ENCODE measurements at regions not wholly inside any gene's neighbourhood (a gene's known extent, or its start where the extent isn't known, plus 50 kb on each side); places are given as distances from the start of the nearest gene placed in this dataset.
"Not testable (repeated sequence)": the region's sequence is repeated elsewhere in the genome, so short reads cannot be mapped to it uniquely, and the experiment has no call there.

- 77% methylated on average over 7 of the region's 7 CpGs for WGBS, 2 donors
- H3K4me1 ChIP-seq = peaks cover 0 to under 1% (median 0%) of the 10 kb centered on the region in 9 donors
- TF ChIP-seq CTCF (IDR thresholded peaks at IDR 0.05) = no peak
- peaks cover 0 to 27% (median 7%) of the 10 kb centered on the region in 11 donors for H3K9me3 ChIP-seq
- no peaks in the 10 kb centered on the region for H3K36me3 ChIP-seq
- intact Hi-C loops (cut with DNase I) = no loop called here
- no peak overlapping the region for H3K27ac ChIP-seq
- peaks cover 0 to 3% (median 0%) of the 10 kb centered on the region in 7 donors for H3K27me3 ChIP-seq
- ATAC-seq (no peak), DNase-seq (no peak)
- no peak overlapping the region for H3K4me3 ChIP-seq
These were observed 72.5 kb downstream of the LHX2 start for GRCh38 chr9:124084087-124084486.

GRCh38 chr9:124087226-124087625, 75.7 kb downstream of the LHX2 start:
- Histone ChIP-seq H3K4me1 (no peaks in the 10 kb centered on the region), H3K36me3 (no peaks in the 10 kb centered on the region), H3K27me3 (peaks cover 0 to 3% (median 0%) of the 10 kb centered on the region in 7 donors), H3K9me3 (peaks cover 0 to 27% (median 7%) of the 10 kb centered on the region in 11 donors), H3K4me3 (no peak overlapping the region), H3K27ac (no peak overlapping the region)
- TF ChIP-seq CTCF (IDR thresholded peaks at IDR 0.05) = no peak
- 91 to 93% methylated on average over 2 of the region's 2 CpGs for WGBS, 2 donors
- no peak for DNase-seq
- ATAC-seq = no peak
- intact Hi-C loops (cut with DNase I) = no loop called here

- Histone ChIP-seq H3K36me3 (no peaks in the 10 kb centered on the region), H3K27me3 (peaks cover 0 to 3% (median 0%) of the 10 kb centered on the region in 7 donors), H3K4me1 (no peaks in the 10 kb centered on the region), H3K4me3 (no peak overlapping the region), H3K9me3 (peaks cover 0 to 27% (median 7%) of the 10 kb centered on the region in 11 donors), H3K27ac (no peak overlapping the region)
- ATAC-seq (no peak), DNase-seq (no peak)
- 61 to 63% methylated on average over 13 of the region's 13 CpGs for WGBS, 2 donors
- intact Hi-C loops (cut with DNase I) = no loop called here
- no peak for TF ChIP-seq CTCF (IDR thresholded peaks at IDR 0.05)
These were observed 76.9 kb downstream of the LHX2 start for GRCh38 chr9:124088476-124088837.

- ATAC-seq; H3K27me3 ChIP-seq; DNase-seq; H3K4me1 ChIP-seq; H3K27ac ChIP-seq; H3K4me3 ChIP-seq; H3K36me3 ChIP-seq; intact Hi-C loops (cut with DNase I): not testable (repeated sequence)
- H3K9me3 ChIP-seq = peaks cover 0 to 23% (median 7%) of the 10 kb centered on the region in 11 donors
- WGBS, 2 donors = 73 to 79% methylated on average over 9 of the region's 9 CpGs
These were observed 78.3 kb downstream of the LHX2 start for GRCh38 chr9:124089631-124090488.

Data from heart right ventricle (tissue), 16 donors.